Activated naive CD4-positive, alpha-beta T cell treated with anti-CD3 and anti-CD28 coated beads, Interleukin-2, amount 10 ng/mL, durations not matched to agents 7 days and 5 days (primary cell): ENCODE measurements at regions not wholly inside any gene's neighbourhood (a gene's known extent, or its start where the extent isn't known, plus 50 kb on each side); places are given as distances from the start of the nearest gene placed in this dataset.

Source experiments
- CTCF ChIA-PET: fragments of 350-600 bp; sonication (Branson Sonifier 250); formaldehyde crosslinking; loops from one replicate; lab custom pipeline; 2021; ENCODE audit warnings: antibody characterized with exemption; lab: Charles Lee
- DNase-seq: peaks from one replicate; pipeline ENCODE4 v3.0.0-alpha.2; 2020
- H3K27ac Mint-ChIP-seq: one replicate; pipeline ENCODE4 v1.8.0; 2021; ENCODE audit warnings: mild to moderate bottlenecking, moderate library complexity, mixed read lengths
- H3K27me3 Mint-ChIP-seq: one replicate; pipeline ENCODE4 v1.8.0; 2021; ENCODE audit warnings: mild to moderate bottlenecking, mixed read lengths
- H3K36me3 Mint-ChIP-seq: one replicate; pipeline ENCODE4 v1.8.0; 2021; ENCODE audit warnings: mixed read lengths
- H3K4me1 Mint-ChIP-seq: one replicate; pipeline ENCODE4 v1.8.0; 2021; ENCODE audit warnings: mixed read lengths
- H3K4me3 Mint-ChIP-seq: one replicate; pipeline ENCODE4 v1.8.0; 2021; ENCODE audit warnings: mild to moderate bottlenecking, moderate library complexity, mixed read lengths
- H3K9me3 Mint-ChIP-seq: one replicate; pipeline ENCODE4 v1.8.0; 2021; ENCODE audit warnings: mixed read lengths

GRCh38 chr6:166036316-166037095 is 131.1 kb downstream of the TBXT start:
- Mint-ChIP-seq H3K27me3 (no peaks in the 10 kb centered on the region), H3K4me1 (no peaks in the 10 kb centered on the region), H3K36me3 (no peaks in the 10 kb centered on the region)

DNA sequence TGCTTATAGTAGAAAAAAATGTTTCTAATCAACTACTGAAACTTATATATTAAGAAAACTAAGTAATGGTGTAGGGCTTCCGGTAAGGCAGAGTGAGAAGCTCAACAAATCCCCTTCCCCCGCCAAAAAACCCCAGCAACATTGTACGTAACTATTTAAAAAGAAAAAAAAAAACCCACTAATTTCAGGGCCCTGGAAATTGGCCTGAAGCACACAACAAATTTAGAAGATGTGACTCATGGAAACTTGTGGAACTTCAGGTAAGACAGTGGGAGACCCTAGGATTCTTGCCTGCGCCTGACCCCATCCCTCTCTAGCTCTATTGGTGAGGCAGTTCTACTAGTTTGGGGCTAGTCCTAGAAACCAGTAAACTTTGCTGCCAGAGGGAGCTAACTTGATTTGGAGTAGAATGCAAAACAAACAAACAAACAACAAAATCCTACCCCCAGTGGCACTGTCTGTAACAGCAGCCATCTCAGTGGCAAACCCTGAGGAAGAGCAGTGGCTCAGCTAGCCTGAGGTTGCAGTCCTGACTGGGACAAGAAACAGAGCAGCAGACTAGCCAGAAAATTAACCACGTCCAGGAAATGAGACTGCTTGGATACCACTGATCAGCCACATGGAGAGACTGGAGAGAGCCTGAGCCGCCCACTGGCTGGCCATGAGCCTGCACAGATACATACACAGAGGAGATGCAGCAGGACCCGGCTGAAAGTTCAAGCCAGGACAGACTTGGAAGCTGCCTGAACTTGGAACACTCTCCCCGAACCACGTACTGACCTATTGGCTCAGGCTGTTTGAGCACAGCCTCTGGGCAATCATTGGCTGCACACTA is 135.1 kb downstream of the TBXT start:
- CTCF ChIA-PET = no interaction called here
- DNase-seq = no peak
- Mint-ChIP-seq H3K36me3 (no peaks in the 10 kb centered on the region), H3K4me1 (no peaks in the 10 kb centered on the region), H3K4me3 (no peak overlapping the region), H3K27ac (no peak overlapping the region), H3K27me3 (no peaks in the 10 kb centered on the region), H3K9me3 (no peaks in the 10 kb centered on the region)

More at GRCh38 chr6:166036316-166037095, 131.1 kb downstream of the TBXT start:
- CTCF ChIA-PET = no interaction called here
- peaks cover 5% of the 10 kb centered on the region for H3K9me3 Mint-ChIP-seq
- DNase-seq = no peak
- H3K4me3 Mint-ChIP-seq = no peak overlapping the region
- no peak overlapping the region for H3K27ac Mint-ChIP-seq

GRCh38 chr6:166031275-166031674 is 136.4 kb downstream of the TBXT start:
- CTCF ChIA-PET = no interaction called here
- peak; percentile 35 for DNase-seq
- Mint-ChIP-seq H3K4me3 (no peak overlapping the region), H3K27me3 (no peaks in the 10 kb centered on the region), H3K4me1 (no peaks in the 10 kb centered on the region), H3K36me3 (no peaks in the 10 kb centered on the region), H3K9me3 (no peaks in the 10 kb centered on the region), H3K27ac (no peak overlapping the region)

DNA sequence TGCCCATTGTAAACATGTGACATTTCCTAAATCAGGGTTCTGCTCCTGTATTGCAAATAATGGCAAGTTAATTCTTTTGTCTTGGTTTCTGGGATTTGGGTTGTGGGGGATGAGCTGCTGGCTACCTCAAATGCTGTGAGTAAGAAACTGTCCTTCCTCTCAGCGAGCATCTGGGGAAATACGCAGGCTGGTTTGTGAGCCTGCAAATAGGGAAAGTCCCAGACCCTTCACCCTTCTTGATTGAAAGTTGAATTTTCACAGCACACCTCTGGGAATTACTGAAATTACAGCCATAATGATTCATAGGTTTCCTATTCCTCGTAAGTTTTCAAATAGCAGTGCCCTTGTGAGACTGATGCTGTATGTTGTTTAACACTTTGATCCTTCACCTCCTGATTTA is 138.1 kb downstream of the TBXT start:
- DNase-seq = no peak
- Mint-ChIP-seq H3K9me3 (no peaks in the 10 kb centered on the region), H3K36me3 (no peaks in the 10 kb centered on the region), H3K27me3 (no peaks in the 10 kb centered on the region), H3K27ac (no peak overlapping the region), H3K4me3 (no peak overlapping the region), H3K4me1 (no peaks in the 10 kb centered on the region)
- CTCF ChIA-PET = no interaction called here

DNA sequence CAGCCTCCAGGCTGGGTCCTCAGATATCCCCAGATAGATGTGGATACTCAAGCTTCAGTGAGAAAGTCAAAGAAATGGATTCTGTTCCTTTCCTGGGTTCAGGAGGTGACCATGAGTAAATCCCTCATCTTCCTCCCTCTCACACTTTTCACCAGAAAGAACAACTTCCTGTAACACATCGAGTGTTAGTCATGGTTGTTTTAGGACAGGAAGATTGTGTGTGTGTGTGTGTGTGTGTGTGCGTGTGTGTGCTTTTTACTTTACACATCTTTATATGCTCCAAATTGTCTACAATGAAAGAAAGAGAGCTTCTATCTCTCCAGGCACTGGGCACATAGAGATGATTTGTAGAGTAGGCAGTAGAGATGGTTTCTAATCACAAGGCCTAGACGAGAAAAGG is 139.9 kb downstream of the TBXT start:
- Mint-ChIP-seq H3K27ac (no peak overlapping the region), H3K4me3 (no peak overlapping the region), H3K27me3 (no peaks in the 10 kb centered on the region), H3K4me1 (no peaks in the 10 kb centered on the region), H3K9me3 (no peaks in the 10 kb centered on the region), H3K36me3 (no peaks in the 10 kb centered on the region)
- CTCF ChIA-PET = no interaction called here
- no peak for DNase-seq

DNA sequence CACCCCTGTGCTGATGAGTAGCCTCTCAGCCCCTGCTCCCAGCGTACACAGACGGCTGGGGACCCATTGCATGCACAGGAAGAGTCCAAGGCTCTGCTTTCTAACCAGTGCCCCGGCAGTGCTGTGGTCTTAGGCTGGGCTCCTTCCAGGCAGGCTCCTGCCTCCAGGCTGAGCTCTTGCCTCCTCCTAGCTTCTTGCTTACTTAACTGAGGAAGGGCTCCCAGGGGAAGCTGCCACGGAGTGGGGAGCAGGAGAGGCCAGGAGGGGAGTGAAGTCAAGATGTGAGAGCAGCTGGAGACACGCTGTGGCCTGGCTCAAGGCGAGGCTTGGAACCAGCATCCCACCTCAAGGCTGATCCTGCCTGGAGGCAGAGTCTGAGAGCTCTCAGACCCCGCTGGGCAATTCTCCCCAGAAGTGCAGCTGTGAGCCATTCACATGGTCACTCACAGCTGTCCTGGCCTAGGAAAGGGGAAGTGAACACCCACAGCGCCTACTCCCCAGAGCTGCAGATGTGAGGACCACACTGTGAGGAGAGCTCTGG is 141.0 kb downstream of the TBXT start:
- H3K27me3 Mint-ChIP-seq = no peaks in the 10 kb centered on the region
- CTCF ChIA-PET = no interaction called here
- no peaks in the 10 kb centered on the region for H3K36me3 Mint-ChIP-seq
- H3K27ac Mint-ChIP-seq = no peak overlapping the region
- no peak overlapping the region for H3K4me3 Mint-ChIP-seq
- H3K9me3 Mint-ChIP-seq = no peaks in the 10 kb centered on the region
- no peaks in the 10 kb centered on the region for H3K4me1 Mint-ChIP-seq
- DNase-seq = no peak

- H3K27ac Mint-ChIP-seq = no peak overlapping the region
- H3K4me1 Mint-ChIP-seq = no peaks in the 10 kb centered on the region
- no peaks in the 10 kb centered on the region for H3K27me3 Mint-ChIP-seq
- no peak overlapping the region for H3K4me3 Mint-ChIP-seq
- no peaks in the 10 kb centered on the region for H3K36me3 Mint-ChIP-seq
- CTCF ChIA-PET = no interaction called here
- no peak for DNase-seq
- H3K9me3 Mint-ChIP-seq = no peaks in the 10 kb centered on the region
These were observed 142.3 kb downstream of the TBXT start for GRCh38 chr6:166025149-166025898.

DNA sequence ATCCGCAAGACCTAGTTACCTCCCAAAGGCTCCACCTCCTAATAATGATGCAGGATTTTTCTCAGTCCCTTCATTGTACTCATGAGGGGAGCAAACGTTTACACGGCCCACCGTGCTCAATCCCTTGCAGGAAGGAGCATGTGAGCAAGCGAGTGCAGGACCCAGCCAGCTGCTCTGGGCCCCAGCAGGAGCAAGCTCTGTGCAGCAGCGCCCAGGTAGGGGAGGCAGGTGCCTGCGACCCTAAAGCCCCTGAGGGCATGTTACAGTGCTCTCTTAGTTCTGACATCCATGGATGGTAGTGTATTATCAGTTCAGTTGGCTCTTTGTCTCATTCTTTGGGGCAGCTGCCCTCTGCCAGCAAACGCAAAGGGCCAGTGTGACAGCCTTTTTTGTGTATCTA is 143.4 kb downstream of the TBXT start:
- no peaks in the 10 kb centered on the region for H3K27me3 Mint-ChIP-seq
- DNase-seq = no peak
- no peaks in the 10 kb centered on the region for H3K4me1 Mint-ChIP-seq
- no peaks in the 10 kb centered on the region for H3K9me3 Mint-ChIP-seq
- H3K27ac Mint-ChIP-seq = no peak overlapping the region
- CTCF ChIA-PET = no interaction called here
- no peaks in the 10 kb centered on the region for H3K36me3 Mint-ChIP-seq
- H3K4me3 Mint-ChIP-seq = no peak overlapping the region

- Mint-ChIP-seq H3K36me3 (no peaks in the 10 kb centered on the region), H3K27me3 (no peaks in the 10 kb centered on the region), H3K27ac (no peak overlapping the region), H3K4me1 (no peaks in the 10 kb centered on the region), H3K4me3 (no peak overlapping the region), H3K9me3 (no peaks in the 10 kb centered on the region)
- DNase-seq = no peak
- CTCF ChIA-PET = no interaction called here
These were observed 144.2 kb downstream of the TBXT start for GRCh38 chr6:166023273-166023989.

- H3K27me3 Mint-ChIP-seq = no peaks in the 10 kb centered on the region
- no peak overlapping the region for H3K4me3 Mint-ChIP-seq
- peaks cover 4% of the 10 kb centered on the region for H3K9me3 Mint-ChIP-seq
- DNase-seq = no peak
- CTCF ChIA-PET = no interaction called here
- H3K27ac Mint-ChIP-seq = no peak overlapping the region
- no peaks in the 10 kb centered on the region for H3K4me1 Mint-ChIP-seq
- H3K36me3 Mint-ChIP-seq = no peaks in the 10 kb centered on the region
These were observed 146.2 kb downstream of the TBXT start for GRCh38 chr6:166021429-166021828.

DNA sequence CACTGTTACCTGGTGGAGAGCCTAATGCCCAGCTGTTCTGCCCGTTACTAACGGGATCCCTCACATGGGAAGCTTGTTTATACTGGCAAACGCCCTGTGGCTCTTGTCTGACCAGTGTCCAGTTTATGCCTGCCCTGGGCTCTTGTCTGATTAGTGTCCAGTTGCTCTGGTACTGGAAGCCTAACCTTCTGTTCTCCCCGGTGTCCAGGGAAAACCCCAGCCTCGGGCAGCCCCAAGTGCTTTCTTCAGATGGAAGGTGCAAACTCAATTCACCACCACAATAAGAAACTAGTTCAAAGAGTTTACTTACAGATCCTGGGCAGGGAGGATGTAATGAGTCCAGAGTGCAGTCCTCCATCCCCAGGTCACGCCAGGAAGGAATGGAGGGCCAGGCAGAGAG is 148.4 kb downstream of the TBXT start:
- DNase-seq = no peak
- Mint-ChIP-seq H3K4me3 (no peak overlapping the region), H3K4me1 (no peaks in the 10 kb centered on the region), H3K9me3 (peaks cover 4% of the 10 kb centered on the region), H3K36me3 (no peaks in the 10 kb centered on the region), H3K27me3 (no peaks in the 10 kb centered on the region), H3K27ac (no peak overlapping the region)
- CTCF ChIA-PET = no interaction called here

DNA sequence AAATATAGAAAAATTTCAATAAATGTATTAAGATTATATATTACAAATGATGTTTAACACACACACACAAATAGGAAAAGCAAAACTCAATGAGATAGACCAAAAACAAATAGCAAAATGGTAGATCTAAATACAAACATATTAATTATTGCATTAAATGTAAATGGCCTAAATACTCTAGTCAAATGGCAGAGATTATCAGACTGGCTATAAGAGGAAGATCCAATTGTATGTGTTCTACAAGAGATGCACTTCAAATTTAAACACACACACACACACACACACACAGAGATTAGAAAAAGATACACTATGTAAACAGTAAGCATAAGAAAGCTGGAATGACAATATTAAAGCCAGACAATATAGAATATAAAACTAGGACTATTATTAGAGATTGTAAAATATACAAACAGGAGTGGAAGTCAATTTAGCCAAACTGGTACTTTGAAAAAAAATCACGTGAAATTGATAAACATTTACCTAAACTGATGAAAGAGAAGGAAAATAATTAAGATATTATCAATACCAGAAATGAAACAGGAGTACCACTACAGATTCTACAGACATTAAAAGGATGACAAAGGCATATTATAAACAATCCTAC is 150.5 kb downstream of the TBXT start:
- no peak for DNase-seq
- H3K36me3 Mint-ChIP-seq = no peaks in the 10 kb centered on the region
- H3K27me3 Mint-ChIP-seq = no peaks in the 10 kb centered on the region
- CTCF ChIA-PET = no interaction called here
- H3K4me1 Mint-ChIP-seq = no peaks in the 10 kb centered on the region
- H3K27ac Mint-ChIP-seq = no peak overlapping the region
- peaks cover 4% of the 10 kb centered on the region for H3K9me3 Mint-ChIP-seq
- H3K4me3 Mint-ChIP-seq = no peak overlapping the region

GRCh38 chr6:166014966-166015365 is 152.7 kb downstream of the TBXT start:
- no peak for DNase-seq
- peaks cover 14% of the 10 kb centered on the region for H3K27me3 Mint-ChIP-seq
- no peak overlapping the region for H3K27ac Mint-ChIP-seq
- peaks cover 4% of the 10 kb centered on the region for H3K9me3 Mint-ChIP-seq
- H3K4me1 Mint-ChIP-seq = no peaks in the 10 kb centered on the region
- no peaks in the 10 kb centered on the region for H3K36me3 Mint-ChIP-seq
- no peak overlapping the region for H3K4me3 Mint-ChIP-seq
- CTCF ChIA-PET = no interaction called here
